Neural cell (in vitro differentiated cells): ENCODE measurements at regions not wholly inside any gene's neighbourhood (a gene's known extent, or its start where the extent isn't known, plus 50 kb on each side); places are given as distances from the start of the nearest gene placed in this dataset.

ENCODE experiments used
- CTCF ChIP-seq: fragments of 450-650 bp; IDR thresholded peaks from 2 replicates; pipeline ENCODE4 v1.5.1; 2014; ENCODE audit warnings: antibody characterized with exemption, mild to moderate bottlenecking, moderate library complexity; ENCODE audit not compliant: poor library complexity, severe bottlenecking
- EP300 ChIP-seq: fragments of 450-650 bp; conservative IDR thresholded peaks from 2 replicates; pipeline ENCODE4 v1.6.1; 2014; ENCODE audit warnings: antibody characterized with exemption, mild to moderate bottlenecking, moderate library complexity; ENCODE audit not compliant: poor library complexity, severe bottlenecking
- EZH2 ChIP-seq: fragments of 200-600, 300-800 bp; shearing (Covaris generic), sonication (generic); IDR thresholded peaks from 2 replicates; pipeline ENCODE4 v1.6.1; 2014; ENCODE audit warnings: antibody characterized with exemption, low read length, borderline replicate concordance, mild to moderate bottlenecking; ENCODE audit not compliant: insufficient read depth, poor library complexity, severe bottlenecking
- MXI1 ChIP-seq: fragments of 450-650 bp; conservative IDR thresholded peaks from 2 replicates; pipeline ENCODE4 v1.6.1; 2014; ENCODE audit warnings: antibody characterized with exemption, mild to moderate bottlenecking; ENCODE audit not compliant: poor library complexity, severe bottlenecking
- POLR2AphosphoS5 ChIP-seq: IDR thresholded peaks from 2 replicates; pipeline ENCODE4 v1.6.1; 2012
- RAD21 ChIP-seq: fragments of 450-650 bp; conservative IDR thresholded peaks from 2 replicates; pipeline ENCODE4 v1.6.1; 2014; ENCODE audit warnings: antibody characterized with exemption, mild to moderate bottlenecking, moderate library complexity
- REST ChIP-seq: IDR thresholded peaks from 2 replicates; pipeline ENCODE4 v1.6.1; 2012; ENCODE audit warnings: borderline replicate concordance
- SMC3 ChIP-seq: fragments of 450-650 bp; conservative IDR thresholded peaks from 2 replicates; pipeline ENCODE4 v1.6.1; 2014; ENCODE audit warnings: antibody characterized with exemption, mild to moderate bottlenecking, moderate library complexity; ENCODE audit not compliant: poor library complexity
- TAF1 ChIP-seq: IDR thresholded peaks from 2 replicates; pipeline ENCODE4 v1.6.1; 2012; ENCODE audit warnings: low read depth

GRCh38 chr2:150109028-150109427, 378.4 kb downstream of the RND3 start:
- TF ChIP-seq CTCF (no peak), EP300 (no peak), MXI1 (no peak), EZH2 (no peak), SMC3 (no peak), TAF1 (no peak), RAD21 (no peak), POLR2AphosphoS5 (no peak), REST (no peak)
